ENCODE measurements at regions not wholly inside any gene's neighbourhood (a gene's known extent, or its start where the extent isn't known, plus 50 kb on each side); places are given as distances from the start of the nearest gene placed in this dataset.

DNA sequence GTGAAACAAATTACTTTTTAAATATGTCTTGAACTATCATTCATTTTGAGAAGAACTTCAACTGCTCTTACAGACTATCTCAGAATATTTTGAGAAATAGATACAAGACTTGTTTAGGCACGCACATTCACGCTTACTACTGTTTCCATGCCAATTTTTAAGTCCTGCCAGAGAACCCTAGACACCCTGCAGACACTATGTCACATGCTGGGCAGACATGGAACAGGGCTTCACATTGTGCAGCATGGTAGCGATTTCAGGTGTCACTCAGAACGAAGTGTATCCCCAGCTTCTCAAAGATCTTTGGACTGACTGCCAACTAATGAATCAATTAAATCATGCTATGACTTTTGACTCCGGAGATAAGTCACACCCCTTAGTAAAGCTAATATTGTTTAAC, 128.7 kb upstream of the SLC27A6 start:
- TF ChIP-seq, protein P1, sequence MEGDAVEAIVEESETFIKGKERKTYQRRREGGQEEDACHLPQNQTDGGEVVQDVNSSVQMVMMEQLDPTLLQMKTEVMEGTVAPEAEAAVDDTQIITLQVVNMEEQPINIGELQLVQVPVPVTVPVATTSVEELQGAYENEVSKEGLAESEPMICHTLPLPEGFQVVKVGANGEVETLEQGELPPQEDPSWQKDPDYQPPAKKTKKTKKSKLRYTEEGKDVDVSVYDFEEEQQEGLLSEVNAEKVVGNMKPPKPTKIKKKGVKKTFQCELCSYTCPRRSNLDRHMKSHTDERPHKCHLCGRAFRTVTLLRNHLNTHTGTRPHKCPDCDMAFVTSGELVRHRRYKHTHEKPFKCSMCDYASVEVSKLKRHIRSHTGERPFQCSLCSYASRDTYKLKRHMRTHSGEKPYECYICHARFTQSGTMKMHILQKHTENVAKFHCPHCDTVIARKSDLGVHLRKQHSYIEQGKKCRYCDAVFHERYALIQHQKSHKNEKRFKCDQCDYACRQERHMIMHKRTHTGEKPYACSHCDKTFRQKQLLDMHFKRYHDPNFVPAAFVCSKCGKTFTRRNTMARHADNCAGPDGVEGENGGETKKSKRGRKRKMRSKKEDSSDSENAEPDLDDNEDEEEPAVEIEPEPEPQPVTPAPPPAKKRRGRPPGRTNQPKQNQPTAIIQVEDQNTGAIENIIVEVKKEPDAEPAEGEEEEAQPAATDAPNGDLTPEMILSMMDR (IDR thresholded peaks at IDR 0.05): no peak
- H3K4me3 ChIP-seq (replicated peaks in 1 of 3; ENCODE audit: low read depth in 2 of 3, low read length in 3 of 3): no peak overlapping the region
- H4K20me1 ChIP-seq (ENCODE audit: insufficient read depth, low read length): no peaks in the 10 kb centered on the region
- no peaks in the 10 kb centered on the region for H3K27me3 ChIP-seq (ENCODE audit: control insufficient read depth in 2 of 2, insufficient read depth in 2 of 2, low read length in 2 of 2)
- no peaks in the 10 kb centered on the region for H3K36me3 ChIP-seq (replicated peaks in 1 of 2; ENCODE audit: control insufficient read depth in 1 of 2, insufficient read depth in 2 of 2, low read length in 2 of 2)
- no peaks in the 10 kb centered on the region for H3K4me1 ChIP-seq (ENCODE audit: control insufficient read depth in 1 of 2, insufficient read depth in 2 of 2, low read length in 2 of 2)
- H2AFZ ChIP-seq (ENCODE audit: insufficient read depth, low read depth, low read length, poor library complexity, severe bottlenecking): no peak overlapping the region
- intact Hi-C loops (cut with micrococcal nuclease): no loop called here
- Mint-ChIP-seq H3K4me3 (no peak overlapping the region), H3K9me3 (peaks cover 0 to 2% (median 0%) of the 10 kb centered on the region in 7 donors), H3K4me1 (no peaks in the 10 kb centered on the region), H3K27ac (no peak overlapping the region), H3K27me3 (ENCODE audit: low read depth in 3 of 3) (peaks cover 0 to 2% (median 1%) of the 10 kb centered on the region in 3 donors), H3K36me3 (no peaks in the 10 kb centered on the region)
- no CpG with 5 or more reads among the region's 5 CpGs for WGBS (ENCODE audit: insufficient coverage)
- DNase-seq: no peak
- no peak overlapping the region for H3K27ac ChIP-seq (ENCODE audit: low read depth in 1 of 2, low read length in 2 of 2)
- H3K9ac ChIP-seq (ENCODE audit: insufficient read depth, low read length, poor library complexity, severe bottlenecking): no peak overlapping the region
- H3K9me3 ChIP-seq (replicated peaks in 1 of 2; ENCODE audit: control insufficient read depth in 1 of 2, insufficient read depth in 1 of 2, low read length in 2 of 2): no peaks in the 10 kb centered on the region
- H3K79me2 ChIP-seq (ENCODE audit: insufficient read depth, low read length): no peaks in the 10 kb centered on the region
- H3K4me2 ChIP-seq (replicated peaks; ENCODE audit: extremely low read depth, low read length, poor library complexity, severe bottlenecking): no peak overlapping the region

DNA sequence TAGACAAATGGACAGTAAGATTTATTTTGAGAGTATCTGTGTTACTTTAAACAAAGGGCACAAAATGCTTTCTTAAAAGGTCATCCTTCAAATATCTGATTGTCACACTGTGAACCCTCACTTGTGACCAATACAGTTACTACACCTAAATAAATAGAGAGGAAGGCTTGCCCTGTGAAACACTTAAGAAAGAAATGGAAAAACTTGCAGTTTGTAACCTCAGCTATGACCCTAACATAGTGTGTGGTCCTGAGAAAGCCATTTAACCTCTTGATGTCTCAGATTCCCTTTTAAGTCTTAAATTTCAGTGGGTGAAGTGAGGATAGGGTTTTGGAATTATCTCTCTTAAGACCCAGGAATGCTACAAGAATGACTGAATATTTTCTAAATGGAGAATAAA, 126.7 kb upstream of the SLC27A6 start:
- Histone ChIP-seq H3K79me2 (ENCODE audit: insufficient read depth, low read length) (no peaks in the 10 kb centered on the region), H4K20me1 (ENCODE audit: insufficient read depth, low read length) (no peaks in the 10 kb centered on the region), H2AFZ (ENCODE audit: insufficient read depth, low read depth, low read length, poor library complexity, severe bottlenecking) (no peak overlapping the region), H3K4me3 (replicated peaks in 1 of 3; ENCODE audit: low read depth in 2 of 3, low read length in 3 of 3) (no peak overlapping the region), H3K4me2 (replicated peaks; ENCODE audit: extremely low read depth, low read length, poor library complexity, severe bottlenecking) (no peak overlapping the region), H3K27me3 (ENCODE audit: control insufficient read depth in 2 of 2, insufficient read depth in 2 of 2, low read length in 2 of 2) (no peaks in the 10 kb centered on the region), H3K27ac (ENCODE audit: low read depth in 1 of 2, low read length in 2 of 2) (no peak overlapping the region), H3K9ac (ENCODE audit: insufficient read depth, low read length, poor library complexity, severe bottlenecking) (no peak overlapping the region), H3K4me1 (ENCODE audit: control insufficient read depth in 1 of 2, insufficient read depth in 2 of 2, low read length in 2 of 2) (no peaks in the 10 kb centered on the region), H3K36me3 (replicated peaks in 1 of 2; ENCODE audit: control insufficient read depth in 1 of 2, insufficient read depth in 2 of 2, low read length in 2 of 2) (no peaks in the 10 kb centered on the region), H3K9me3 (replicated peaks in 1 of 2; ENCODE audit: control insufficient read depth in 1 of 2, insufficient read depth in 1 of 2, low read length in 2 of 2) (no peaks in the 10 kb centered on the region)
- Mint-ChIP-seq H3K36me3 (no peaks in the 10 kb centered on the region), H3K4me1 (no peaks in the 10 kb centered on the region), H3K4me3 (no peak overlapping the region), H3K9me3 (no peaks in the 10 kb centered on the region), H3K27me3 (ENCODE audit: low read depth in 3 of 3) (peaks cover 0 to 2% (median 1%) of the 10 kb centered on the region in 3 donors), H3K27ac (no peak overlapping the region)
- DNase-seq: no peak
- TF ChIP-seq, protein P1 (IDR thresholded peaks at IDR 0.05): no peak
- intact Hi-C loops (cut with micrococcal nuclease): no loop called here
